RWPE1 (cell line): ENCODE measurements at regions not wholly inside any gene's neighbourhood (a gene's known extent, or its start where the extent isn't known, plus 50 kb on each side); places are given as distances from the start of the nearest gene placed in this dataset.

Experiments used
- CTCF ChIA-PET: fragments of 350-600 bp; sonication (Branson Sonifier 250); formaldehyde crosslinking; extraction: SDS; loops from one replicate; lab custom pipeline; 2021; lab: Yijun Ruan, JAX
- POLR2A ChIA-PET: fragments of 400-600 bp; formaldehyde crosslinking; extraction: SDS; loops from one replicate; lab custom pipeline; 2020; ENCODE audit warnings: antibody characterized with exemption; ENCODE audit not compliant: low non-redundant PET; lab: Yijun Ruan, JAX
- DNase-seq: peaks from one replicate; pipeline ENCODE4 v3.0.0; 2012; ENCODE audit warnings: low spot score
- H3K27ac ChIP-seq: fragments of 450-650 bp; 2 replicates; pipeline ENCODE4 v1.5.1; 2017
- TF ChIP-seq, protein P1 (sequence below): fragments of 450-650 bp; conservative IDR thresholded peaks from 2 replicates; pipeline ENCODE4 v1.5.1; 2017; ENCODE audit warnings: low read depth, mild to moderate bottlenecking

DNA sequence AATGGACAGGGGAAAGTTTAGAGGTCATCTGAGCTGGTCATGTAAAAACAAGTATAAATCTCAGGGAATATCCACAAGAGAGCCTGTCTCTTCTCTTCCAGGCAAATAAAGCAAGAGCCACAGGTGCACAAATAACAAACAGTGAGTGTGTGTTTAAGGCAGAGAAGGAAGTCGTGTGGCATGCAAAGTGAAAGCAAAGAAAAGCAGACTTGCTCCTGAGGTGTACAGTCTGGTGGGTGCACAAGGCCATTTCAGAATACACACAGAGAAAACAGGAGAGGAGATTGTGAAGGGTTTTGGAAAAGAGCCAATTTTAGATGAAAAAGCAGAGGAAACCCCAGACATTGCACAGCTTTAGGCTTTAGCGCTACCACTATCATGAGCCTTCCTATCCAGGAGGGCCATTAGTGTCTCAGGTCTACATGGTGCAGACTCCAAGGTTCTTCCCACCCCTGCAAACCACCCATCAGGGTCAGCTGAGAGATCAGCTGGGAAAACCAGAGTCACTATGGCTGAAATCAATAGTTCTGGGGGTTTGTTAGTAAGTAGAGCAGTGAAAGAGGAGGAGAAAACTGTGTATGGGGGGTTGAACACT lies 355.8 kb downstream of the KLHL4 start:
- POLR2A ChIA-PET: no interaction called here

GRCh38 chrX:87874043-87874442 lies 356.4 kb downstream of the KLHL4 start:
- ChIA-PET CTCF (no interaction called here), POLR2A (no interaction called here)
- H3K27ac ChIP-seq: no peak overlapping the region
- no peak for DNase-seq
- TF ChIP-seq, protein P1, sequence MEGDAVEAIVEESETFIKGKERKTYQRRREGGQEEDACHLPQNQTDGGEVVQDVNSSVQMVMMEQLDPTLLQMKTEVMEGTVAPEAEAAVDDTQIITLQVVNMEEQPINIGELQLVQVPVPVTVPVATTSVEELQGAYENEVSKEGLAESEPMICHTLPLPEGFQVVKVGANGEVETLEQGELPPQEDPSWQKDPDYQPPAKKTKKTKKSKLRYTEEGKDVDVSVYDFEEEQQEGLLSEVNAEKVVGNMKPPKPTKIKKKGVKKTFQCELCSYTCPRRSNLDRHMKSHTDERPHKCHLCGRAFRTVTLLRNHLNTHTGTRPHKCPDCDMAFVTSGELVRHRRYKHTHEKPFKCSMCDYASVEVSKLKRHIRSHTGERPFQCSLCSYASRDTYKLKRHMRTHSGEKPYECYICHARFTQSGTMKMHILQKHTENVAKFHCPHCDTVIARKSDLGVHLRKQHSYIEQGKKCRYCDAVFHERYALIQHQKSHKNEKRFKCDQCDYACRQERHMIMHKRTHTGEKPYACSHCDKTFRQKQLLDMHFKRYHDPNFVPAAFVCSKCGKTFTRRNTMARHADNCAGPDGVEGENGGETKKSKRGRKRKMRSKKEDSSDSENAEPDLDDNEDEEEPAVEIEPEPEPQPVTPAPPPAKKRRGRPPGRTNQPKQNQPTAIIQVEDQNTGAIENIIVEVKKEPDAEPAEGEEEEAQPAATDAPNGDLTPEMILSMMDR: no peak

More for the DNA sequence above, 355.8 kb downstream of the KLHL4 start:
- no peak for DNase-seq
- no peak overlapping the region for H3K27ac ChIP-seq
- TF ChIP-seq, protein P1: no peak
- CTCF ChIA-PET: no interaction called here

DNA sequence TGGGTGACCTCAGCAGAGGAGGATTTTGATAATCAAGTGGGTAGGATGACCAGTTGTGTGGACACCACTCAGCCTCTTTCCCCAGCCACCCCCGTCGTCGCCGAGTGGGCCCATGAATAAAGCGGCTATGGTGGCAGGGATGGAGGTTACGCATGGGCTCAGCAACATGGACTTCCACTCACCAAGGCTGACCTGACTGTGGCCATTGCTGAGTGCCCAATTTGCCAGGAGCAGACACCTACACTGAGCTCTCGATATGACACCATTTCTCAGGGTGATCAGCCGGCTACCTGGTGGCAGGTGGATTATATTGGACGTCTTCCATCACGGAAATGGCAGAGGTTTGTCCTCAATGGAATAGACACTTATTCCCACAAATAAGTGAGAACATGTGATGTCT lies 361.3 kb downstream of the KLHL4 start:
- TF ChIP-seq, protein P1: no peak
- no peak overlapping the region for H3K27ac ChIP-seq
- POLR2A ChIA-PET: no interaction called here
- no peak for DNase-seq
- CTCF ChIA-PET: no interaction called here

GRCh38 chrX:87890437-87890836 lies 372.8 kb downstream of the KLHL4 start:
- no peak for DNase-seq
- H3K27ac ChIP-seq: no peak overlapping the region
- TF ChIP-seq, protein P1: no peak
- ChIA-PET POLR2A (no interaction called here), CTCF (no interaction called here)

GRCh38 chrX:87895421-87895820 lies 377.8 kb downstream of the KLHL4 start:
- TF ChIP-seq, protein P1: no peak
- no peak for DNase-seq
- ChIA-PET CTCF (interaction anchor here (0.6 kb wide), 1 partner anchor 15 kb away, joined by 3 read pairs; no protein-coding TSS in a partner anchor), POLR2A (no interaction called here)
- no peak overlapping the region for H3K27ac ChIP-seq

DNA sequence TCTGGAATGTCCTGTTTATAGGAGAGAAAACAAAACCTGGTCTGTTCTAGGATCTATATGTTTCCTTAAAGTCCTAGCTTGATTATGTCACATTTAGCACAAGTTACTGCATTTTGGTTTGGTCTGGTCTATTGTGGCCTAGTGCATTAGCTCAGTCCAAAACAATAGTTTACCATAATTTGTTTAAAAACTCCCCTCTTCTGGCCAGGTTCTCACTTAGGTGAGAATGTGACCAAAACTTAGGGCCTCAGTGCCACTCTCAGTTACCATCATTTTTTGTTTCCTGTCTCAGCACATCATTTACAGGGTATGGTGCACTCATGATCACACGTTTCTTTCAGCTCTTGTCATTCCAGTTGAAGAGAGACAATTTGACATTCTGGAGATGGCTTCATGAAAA lies 378.5 kb downstream of the KLHL4 start:
- no peak overlapping the region for H3K27ac ChIP-seq
- ChIA-PET POLR2A (no interaction called here), CTCF (interaction anchor here (0.6 kb wide), 1 partner anchor 130 kb away, joined by 3 read pairs; no protein-coding TSS in a partner anchor)
- TF ChIP-seq, protein P1: no peak
- DNase-seq: no peak
